ENCODE measurements at regions not wholly inside any gene's neighbourhood (a gene's known extent, or its start where the extent isn't known, plus 50 kb on each side); places are given as distances from the start of the nearest gene placed in this dataset.
"Not testable (repeated sequence)": the region's sequence is repeated elsewhere in the genome, so short reads cannot be mapped to it uniquely, and the experiment has no call there.

DNA sequence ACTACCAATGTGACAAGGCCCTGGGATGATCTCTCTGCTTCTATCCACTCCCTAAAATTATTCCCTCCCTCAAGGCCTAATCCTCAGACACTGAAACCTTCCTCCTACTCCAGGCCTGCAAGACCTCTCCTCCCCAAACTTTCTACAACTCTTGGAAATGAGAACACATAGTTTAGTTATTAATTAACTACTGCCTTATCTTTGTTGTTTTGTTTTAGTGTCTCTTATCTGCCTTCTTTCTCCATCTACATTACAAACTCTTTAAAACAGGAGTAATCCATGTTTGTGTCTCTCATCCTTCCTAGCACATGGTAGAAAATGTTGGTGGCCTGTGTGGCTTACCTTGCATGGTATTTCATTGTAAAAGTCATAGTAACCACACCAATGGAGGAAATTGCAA, 139.9 kb upstream of the G2E3 start:
- DNase-seq (ENCODE audit: low read depth): no peak

DNA sequence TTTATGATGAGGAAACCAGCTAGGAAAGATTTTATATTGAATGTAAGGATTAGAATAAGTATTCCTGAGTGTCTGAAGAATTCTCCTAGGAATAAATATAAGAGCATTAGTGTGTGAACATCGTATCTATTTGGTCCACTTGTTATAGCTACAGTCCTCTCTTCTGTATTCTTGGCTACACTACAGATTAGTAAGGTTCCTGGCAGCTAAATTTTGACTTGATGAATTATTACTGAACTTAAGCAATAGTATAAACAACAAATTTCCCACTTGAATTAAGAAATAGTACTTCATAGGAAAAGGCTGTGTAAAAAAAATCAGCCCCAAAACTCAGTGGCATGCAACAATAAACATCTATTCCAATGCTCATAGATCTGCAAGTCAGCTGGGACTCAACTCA, 138.4 kb upstream of the G2E3 start:
- no peak for DNase-seq (ENCODE audit: low read depth)

- DNase-seq (ENCODE audit: low read depth): no peak
Measured at GRCh38 chr14:30426463-30426862, 132.5 kb upstream of the G2E3 start.

DNA sequence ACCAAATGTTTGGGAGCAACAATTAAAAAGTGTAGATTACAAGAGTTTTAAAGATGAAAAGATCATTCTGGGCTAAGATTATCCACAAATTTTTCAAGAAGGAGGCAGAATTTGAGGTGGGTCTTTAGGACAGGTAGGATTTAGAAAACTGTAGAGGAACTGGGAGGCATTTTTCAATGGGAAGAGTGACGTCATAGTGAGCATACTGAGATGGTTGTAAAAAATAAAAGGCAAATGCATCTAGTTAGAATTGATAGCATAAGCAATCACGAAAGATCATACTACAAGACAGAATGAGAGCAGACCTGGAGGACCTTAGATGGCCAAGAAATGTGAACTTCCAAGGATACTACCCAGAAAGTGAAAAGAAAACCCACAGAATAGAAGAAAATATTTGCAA, 131.6 kb upstream of the G2E3 start:
- DNase-seq (ENCODE audit: low read depth): no peak

- DNase-seq (ENCODE audit: low read depth): no peak
Measured at GRCh38 chr14:30427846-30428245, 131.1 kb upstream of the G2E3 start.

- no peak for DNase-seq (ENCODE audit: low read depth)
Measured at GRCh38 chr14:30431552-30431951, 127.4 kb upstream of the G2E3 start.

DNA sequence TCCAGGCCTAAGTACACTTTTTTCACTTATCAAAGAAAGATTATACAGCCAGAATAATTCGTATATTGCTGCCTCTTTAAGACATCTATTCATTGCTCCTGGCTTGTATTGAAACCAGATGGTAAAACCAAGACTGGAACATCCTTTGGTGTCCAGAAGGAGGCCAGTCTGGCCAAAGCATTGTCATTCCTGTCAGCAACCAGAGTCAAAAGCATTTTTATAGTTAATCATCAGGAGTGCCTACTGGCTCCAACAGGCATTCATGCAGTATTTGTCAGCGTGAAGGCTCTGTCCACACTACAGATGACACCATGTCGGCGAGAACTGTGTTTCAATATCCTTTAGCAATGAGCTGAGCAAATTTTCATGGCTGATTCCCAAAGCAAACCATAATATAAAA, 118.0 kb upstream of the G2E3 start:
- DNase-seq (ENCODE audit: low read depth): no peak

DNA sequence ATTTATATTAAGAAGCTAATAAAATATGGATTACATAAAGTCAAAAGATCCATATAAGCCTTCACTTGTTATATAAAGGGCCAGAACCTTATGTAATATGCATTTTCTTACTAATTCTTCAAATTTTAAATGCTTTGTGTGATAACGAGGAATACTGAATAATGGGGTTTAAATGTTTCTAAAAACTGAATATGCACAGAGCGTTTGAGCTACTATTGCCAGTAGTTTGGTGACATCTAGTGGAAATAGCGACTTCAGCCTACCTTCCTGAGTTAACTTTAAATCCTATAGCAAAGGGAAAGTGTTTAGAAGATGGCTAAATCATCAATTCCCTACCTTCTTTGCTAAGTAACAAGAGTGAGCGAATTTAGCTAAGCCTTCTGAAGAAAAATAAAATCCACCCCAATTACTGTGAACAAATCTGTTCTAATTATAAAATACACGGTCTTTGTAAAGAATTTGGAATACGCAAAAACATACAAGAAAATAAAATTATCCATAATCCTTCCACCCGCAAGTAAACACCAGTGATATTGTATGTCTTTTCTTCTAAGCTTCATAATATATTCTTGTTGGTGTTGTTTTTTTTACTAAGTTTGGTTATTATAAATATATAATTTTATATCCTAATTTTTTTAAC, 115.5 kb upstream of the G2E3 start:
- peak; percentile 51 for DNase-seq (ENCODE audit: low read depth)

GRCh38 chr14:30444451-30444850, 114.5 kb upstream of the G2E3 start:
- DNase-seq (ENCODE audit: low read depth): no peak

GRCh38 chr14:30445011-30445793, 113.8 kb upstream of the G2E3 start:
- DNase-seq (ENCODE audit: low read depth): no peak

GRCh38 chr14:30445852-30446251, 113.1 kb upstream of the G2E3 start:
- DNase-seq (ENCODE audit: low read depth): no peak

GRCh38 chr14:30450631-30451545, 108.1 kb upstream of the G2E3 start:
- DNase-seq (ENCODE audit: low read depth): no peak

DNA sequence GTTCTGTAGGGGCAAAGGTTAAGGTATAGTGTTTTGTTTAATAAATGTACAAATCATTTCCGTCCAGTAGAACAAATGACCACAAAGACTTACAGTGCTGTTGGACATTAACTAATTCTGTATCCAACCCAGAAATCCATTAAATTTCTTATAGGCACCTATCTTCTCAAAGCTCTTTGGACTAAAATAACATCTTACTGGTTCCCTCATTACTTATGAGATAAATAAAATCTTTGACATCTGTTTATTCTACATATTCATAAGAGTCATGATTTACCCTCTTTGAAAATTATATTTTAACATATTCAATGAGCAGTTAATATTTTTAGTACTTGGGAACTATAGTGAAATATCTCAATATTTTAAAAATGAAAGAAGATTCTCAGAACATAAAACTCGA, 102.7 kb upstream of the G2E3 start:
- DNase-seq (ENCODE audit: low read depth): no peak

DNA sequence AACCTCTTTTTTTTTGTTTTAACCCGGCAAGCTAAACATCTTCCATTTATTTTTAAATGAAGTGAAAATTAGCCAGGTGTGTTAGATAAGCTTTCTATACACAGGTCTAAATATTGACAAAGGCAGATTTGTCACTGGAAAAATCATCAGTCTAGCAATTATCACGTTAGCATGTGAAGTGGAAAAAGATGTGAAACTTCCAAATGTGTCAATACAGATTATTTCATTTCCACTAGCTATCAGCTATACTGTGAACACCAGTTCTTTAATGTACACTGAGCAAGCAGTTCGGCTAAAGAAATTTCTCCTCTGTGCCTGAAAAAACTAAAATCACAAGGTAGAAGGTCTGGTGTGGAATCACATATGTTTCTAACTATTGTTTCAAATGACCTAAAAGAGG, 96.6 kb upstream of the G2E3 start:
- no peak for DNase-seq (ENCODE audit: low read depth)

DNA sequence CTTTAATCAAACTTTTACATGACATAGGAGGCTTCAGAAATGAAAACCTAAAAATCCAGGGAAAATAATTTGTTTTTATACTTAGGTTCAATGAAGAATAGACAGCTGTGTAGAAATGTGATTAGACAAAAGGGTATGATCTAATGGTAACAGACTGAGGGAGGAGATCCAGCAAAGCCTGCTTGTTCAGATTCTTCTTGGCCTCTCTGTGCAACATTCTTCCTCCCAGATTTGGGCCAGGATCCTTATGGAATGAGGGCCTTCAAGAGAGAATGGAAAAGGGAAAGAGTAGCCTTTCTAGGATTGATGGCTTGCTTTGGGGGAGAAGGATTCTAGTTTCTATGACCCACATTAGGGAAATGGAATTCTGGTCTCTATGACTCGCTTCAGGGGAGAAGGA, 94.5 kb upstream of the G2E3 start:
- no peak for DNase-seq (ENCODE audit: low read depth)

GRCh38 chr14:30468354-30468753, 90.6 kb upstream of the G2E3 start:
- DNase-seq (ENCODE audit: low read depth): no peak

DNA sequence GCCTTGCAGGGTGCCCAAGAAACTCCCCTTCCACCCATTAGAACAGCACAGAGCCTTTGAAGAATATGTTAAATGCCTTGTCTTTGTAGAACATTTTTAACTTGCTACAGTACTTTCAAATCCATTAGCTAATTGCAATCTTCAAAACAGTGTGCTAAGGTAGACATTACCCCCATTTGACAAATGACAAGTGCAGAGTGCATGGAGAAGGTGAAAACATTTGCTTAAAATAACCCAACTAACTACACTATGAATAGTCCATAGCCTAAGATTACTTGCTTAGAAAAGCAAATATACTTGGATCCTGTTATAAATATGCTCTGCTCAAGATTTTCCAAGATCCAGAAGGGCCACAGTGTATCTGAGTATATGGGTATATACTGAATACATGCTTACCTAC, 87.0 kb upstream of the G2E3 start:
- DNase-seq (ENCODE audit: low read depth): no peak

DNA sequence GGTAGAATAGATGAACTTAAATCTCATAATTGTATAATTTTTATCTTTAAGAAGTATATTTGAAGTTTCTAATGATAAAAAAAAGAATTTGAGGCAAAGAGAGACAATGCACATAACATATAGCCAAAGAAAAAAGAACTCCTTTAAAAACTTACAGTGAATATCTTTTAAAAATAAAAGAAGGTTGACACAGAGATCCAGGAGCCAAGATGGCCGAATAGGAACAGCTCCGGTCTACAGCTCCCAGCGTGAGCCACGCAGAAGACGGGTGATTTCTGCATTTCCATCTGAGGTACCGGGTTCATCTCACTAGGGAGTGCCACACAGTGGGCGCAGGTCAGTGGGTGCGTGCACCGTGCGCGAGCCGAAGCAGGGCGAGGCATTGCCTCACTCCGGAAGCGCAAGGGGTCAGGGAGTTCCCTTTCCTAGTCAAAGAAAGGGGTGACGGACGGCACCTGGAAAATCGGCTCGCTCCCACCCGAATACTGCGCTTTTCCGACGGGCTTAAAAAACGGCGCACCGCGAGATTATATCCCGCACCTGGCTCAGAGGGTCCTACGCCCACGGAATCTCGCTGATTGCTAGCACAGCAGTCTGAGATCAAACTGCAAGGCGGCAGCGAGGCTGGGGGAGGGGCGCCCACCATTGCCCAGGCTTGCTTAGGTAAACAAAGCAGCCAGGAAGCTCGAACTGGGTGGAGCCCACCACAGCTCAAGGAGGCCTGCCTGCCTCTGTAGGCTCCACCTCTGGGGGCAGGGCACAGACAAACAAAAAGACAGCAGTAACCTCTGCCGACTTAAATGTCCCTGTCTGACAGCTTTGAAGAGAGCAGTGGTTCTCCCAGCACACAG, 84.9 kb upstream of the G2E3 start:
- DNase-seq (ENCODE audit: low read depth): not testable (repeated sequence)

GRCh38 chr14:30482276-30482675, 76.7 kb upstream of the G2E3 start:
- DNase-seq (ENCODE audit: low read depth): no peak

DNA sequence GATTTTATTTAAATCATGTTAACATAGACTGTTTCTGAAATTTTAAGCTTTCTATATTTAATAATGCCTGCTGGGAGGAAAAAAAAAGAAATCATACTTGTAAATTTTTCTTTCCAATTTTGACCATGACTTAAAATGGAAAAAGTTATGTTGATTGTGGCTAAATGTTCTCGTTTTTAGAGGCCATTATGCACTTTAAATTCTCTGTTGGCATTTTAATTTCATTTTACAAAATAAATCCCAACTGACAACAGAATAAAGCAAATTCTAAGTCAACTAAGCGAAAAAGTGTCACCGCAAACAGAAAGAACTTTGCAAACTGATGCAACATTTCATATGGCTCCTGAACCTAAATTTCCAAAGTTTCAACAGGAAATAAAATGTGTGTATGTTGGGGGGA, 74.8 kb upstream of the G2E3 start:
- no peak for DNase-seq (ENCODE audit: low read depth)

DNA sequence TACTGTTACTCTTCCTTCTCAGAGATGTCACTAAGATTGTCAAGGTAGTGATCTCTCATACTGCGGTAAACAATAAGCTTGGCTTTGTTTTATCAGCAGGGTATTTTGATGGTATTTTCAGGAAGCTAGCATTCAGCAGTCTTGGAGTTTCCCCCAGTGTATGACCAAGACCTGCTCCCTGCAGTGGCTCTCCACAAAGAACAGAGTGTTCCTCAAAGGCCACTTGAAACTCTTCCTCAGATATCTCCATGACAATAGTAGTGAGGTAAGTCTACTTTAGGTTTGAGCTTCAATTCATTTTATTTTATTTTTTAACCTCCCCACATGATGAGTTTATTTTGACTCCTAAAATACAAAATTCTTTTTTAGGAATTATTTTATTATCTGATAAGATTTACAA, 74.0 kb upstream of the G2E3 start:
- DNase-seq (ENCODE audit: low read depth): no peak
